HCT116 (cell line): ENCODE measurements at regions not wholly inside any gene's neighbourhood (a gene's known extent, or its start where the extent isn't known, plus 50 kb on each side); places are given as distances from the start of the nearest gene placed in this dataset.

Source experiments
- ATAC-seq: fragments of 200-7000 bp; cut with Tn5 transposase; 2 replicates; pipeline ENCODE4 v1.9.1; 2020; ENCODE audit warnings: mild to moderate bottlenecking, moderate library complexity
- BruUV-seq: library from RNA; stranded (reverse); fragments of 400-500 nt; replicated peaks from 2 replicates; lab custom pipeline; 2021; lab: Mats Ljungman, UMichigan
- CTCF ChIA-PET: fragments of 300-600 bp; sonication (Branson Sonifier 250); formaldehyde crosslinking; loops from one replicate; lab custom pipeline; 2021; ENCODE audit warnings: antibody characterized with exemption; lab: Charles Lee
- POLR2A ChIA-PET: fragments of 300-600, 350-600 bp; sonication (Branson Sonifier 250); formaldehyde crosslinking; loops from one replicate; lab custom pipeline; 2021; ENCODE audit warnings: antibody characterized with exemption; lab: Charles Lee
- RAD21 ChIA-PET, 2 experiments: fragments of 300-600 bp; sonication (Branson Sonifier 250); formaldehyde crosslinking; loops; one replicate each; lab custom pipeline; 2023; ENCODE audit warnings: low total read pairs in 2 of 2; ENCODE audit not compliant: uncharacterized antibody in 2 of 2, unreplicated experiment in 2 of 2, low non-redundant PET in 1 of 2; lab: Charles Lee
- DNase-seq: peaks from one replicate; pipeline ENCODE4 v3.0.0-alpha.2; 2010; ENCODE audit warnings: low read depth, low spot score
- H2AFZ ChIP-seq: fragments of 200-600 bp; shearing (Covaris generic), sonication (generic); 2 replicates; pipeline ENCODE4 v1.6.1; 2017; ENCODE audit warnings: low read depth, mixed run types, mixed read lengths, antibody characterized with exemption, low read length; ENCODE audit not compliant: poor library complexity, severe bottlenecking
- H3K27ac ChIP-seq: 2 replicates; pipeline ENCODE4 v1.5.1; 2012; ENCODE audit warnings: low read depth, low read length
- H3K27me3 ChIP-seq: fragments of 200-600 bp; sonication (generic); 2 replicates; pipeline ENCODE4 v1.6.1; 2016; ENCODE audit warnings: mixed run types, low read length, mixed read lengths; ENCODE audit not compliant: insufficient read depth
- H3K36me3 ChIP-seq, 2 experiments: fragments of 200-500 bp in 1 of 2; fragments of 200-600 bp in 1 of 2; sonication (Bioruptor generic) in 1 of 2; sonication (generic) in 1 of 2; 2 replicates each; pipeline versions ENCODE4 v1.5.1 to v1.6.1; 2014 to 2016; ENCODE audit warnings: low read length in 2 of 2, inconsistent platforms in 1 of 2, mixed read lengths in 1 of 2, mixed run types in 1 of 2; ENCODE audit not compliant: insufficient read depth in 2 of 2, control insufficient read depth in 1 of 2
- H3K4me1 ChIP-seq, 2 experiments: fragments of 200-600 bp in 1 of 2; sonication (generic) in 1 of 2; 2 replicates each; pipeline versions ENCODE4 v1.5.1 to v1.6.1; 2012 to 2017; ENCODE audit warnings: low read length in 2 of 2, inconsistent platforms in 1 of 2, mild to moderate bottlenecking in 1 of 2, mixed read lengths in 1 of 2, mixed run types in 1 of 2, moderate library complexity in 1 of 2; ENCODE audit not compliant: insufficient read depth in 2 of 2, control insufficient read depth in 1 of 2
- H3K4me2 ChIP-seq: fragments of 200-600 bp; sonication (generic); 2 replicates; pipeline ENCODE4 v1.6.1; 2017; ENCODE audit warnings: mixed run types, low read length, mixed read lengths
- H3K4me3 ChIP-seq, 2 experiments: fragments of 200-600 bp in 1 of 2; sonication (generic) in 1 of 2; replicated peaks in 1 of 2; 2 replicates each; pipeline ENCODE4 v1.5.1; 2011 to 2016; ENCODE audit warnings: low read length in 2 of 2, control low read depth in 1 of 2, low read depth in 1 of 2, mild to moderate bottlenecking in 1 of 2, mixed read lengths in 1 of 2, mixed run types in 1 of 2
- H3K79me2 ChIP-seq: fragments of 200-600 bp; sonication (generic); 2 replicates; pipeline ENCODE4 v1.6.1; 2017; ENCODE audit warnings: mild to moderate bottlenecking, mixed run types, low read length, moderate library complexity, mixed read lengths; ENCODE audit not compliant: insufficient read depth
- H3K9ac ChIP-seq: fragments of 200-600 bp; sonication (generic); 2 replicates; pipeline ENCODE4 v1.6.1; 2016; ENCODE audit warnings: low read length, mixed read lengths
- H3K9me2 ChIP-seq: fragments of 200-600 bp; sonication (generic), shearing (Covaris generic); 2 replicates; pipeline ENCODE4 v1.6.1; 2017; ENCODE audit warnings: mixed run types, mild to moderate bottlenecking, moderate library complexity; ENCODE audit not compliant: insufficient read depth
- H3K9me3 ChIP-seq, 2 experiments: fragments of 200-500 bp in 1 of 2; fragments of 200-600 bp in 1 of 2; sonication (Bioruptor generic) in 1 of 2; sonication (generic) in 1 of 2; 2 replicates each; pipeline ENCODE4 v1.6.1; 2014 to 2017; ENCODE audit warnings: low read length in 2 of 2, mixed read lengths in 2 of 2, inconsistent platforms in 1 of 2, low read depth in 1 of 2, mild to moderate bottlenecking in 1 of 2, mixed run types in 1 of 2, moderate library complexity in 1 of 2; ENCODE audit not compliant: control insufficient read depth in 1 of 2, insufficient read depth in 1 of 2
- H4K20me1 ChIP-seq: fragments of 200-600 bp; sonication (generic), shearing (Covaris generic); 2 replicates; pipeline ENCODE4 v1.6.1; 2017; ENCODE audit warnings: mixed run types, mild to moderate bottlenecking, moderate library complexity; ENCODE audit not compliant: insufficient read depth
- ATF3 ChIP-seq: IDR thresholded peaks from 2 replicates; pipeline ENCODE4 v1.6.1; 2012
- CBX3 ChIP-seq: IDR thresholded peaks from 2 replicates; pipeline ENCODE4 v1.6.1; 2012; ENCODE audit warnings: low read depth
- CEBPB ChIP-seq: IDR thresholded peaks from 2 replicates; pipeline ENCODE4 v1.6.1; 2012; ENCODE audit warnings: low read depth
- EGR1 ChIP-seq: IDR thresholded peaks from 2 replicates; pipeline ENCODE4 v1.6.1; 2012; ENCODE audit warnings: low read depth
- JUND ChIP-seq: IDR thresholded peaks from 2 replicates; pipeline ENCODE4 v1.6.1; 2012
- RAD21 ChIP-seq: IDR thresholded peaks from 2 replicates; pipeline ENCODE4 v1.6.1; 2012; ENCODE audit warnings: low read depth, mild to moderate bottlenecking
- SIN3A ChIP-seq: IDR thresholded peaks from 2 replicates; pipeline ENCODE4 v1.6.1; 2012; ENCODE audit warnings: low read depth
- SRF ChIP-seq: IDR thresholded peaks from 2 replicates; pipeline ENCODE4 v1.6.1; 2012; ENCODE audit warnings: low read depth
- TCF7L2 ChIP-seq: IDR thresholded peaks from 2 replicates; pipeline ENCODE4 v1.7.0; 2011; ENCODE audit warnings: borderline replicate concordance, inconsistent platforms; ENCODE audit not compliant: insufficient read depth, insufficient read length; ENCODE audit errors: extremely low read depth
- ZNF274 ChIP-seq: fragments of 200-500 bp; sonication (Bioruptor generic); IDR thresholded peaks from 2 replicates; pipeline ENCODE4 v1.6.1; 2014; ENCODE audit warnings: mild to moderate bottlenecking, low read depth, low read length, inconsistent platforms
- intact Hi-C: fragments of 100-400 bp; cut with micrococcal nuclease; formaldehyde crosslinking; loops from 2 replicates; pipeline ENCODE4 v1.10.0; 2022
- TF ChIP-seq, protein P1 (sequence below): IDR thresholded peaks from 2 replicates; pipeline ENCODE4 v1.6.1; 2011; ENCODE audit warnings: mild to moderate bottlenecking, low read length, moderate library complexity; ENCODE audit not compliant: insufficient replicate concordance; ENCODE audit errors: extremely low read depth
- TF ChIP-seq, protein P2 (sequence below), 3 experiments: fragments of 200-600 bp in 1 of 3; sonication (generic) in 1 of 3; IDR thresholded peaks in 2 of 3; conservative IDR thresholded peaks in 1 of 3; 2 replicates each; pipeline ENCODE4 v1.5.1; 2012 to 2017; ENCODE audit warnings: low read depth in 2 of 3, low read length in 2 of 3, antibody characterized with exemption in 1 of 3, borderline replicate concordance in 1 of 3, control low read depth in 1 of 3, mild to moderate bottlenecking in 1 of 3, mixed read lengths in 1 of 3, mixed run types in 1 of 3, moderate library complexity in 1 of 3; ENCODE audit not compliant: insufficient read depth in 1 of 3

- Histone ChIP-seq H3K9ac (no peak overlapping the region), H3K4me1 (no peaks in the 10 kb centered on the region), H3K27me3 (peaks cover 9% of the 10 kb centered on the region), H3K9me2 (no peaks in the 10 kb centered on the region), H3K27ac (no peak overlapping the region), H4K20me1 (no peaks in the 10 kb centered on the region), H3K4me2 (no peak overlapping the region), H3K79me2 (no peaks in the 10 kb centered on the region), H3K9me3 (no peaks in the 10 kb centered on the region), H3K36me3 (no peaks in the 10 kb centered on the region), H3K4me3 (no peak overlapping the region), H2AFZ (no peak overlapping the region)
- DNase-seq (no peak), ATAC-seq (no peak)
- ChIA-PET RAD21 (no interaction called here), CTCF (no interaction called here), POLR2A (no interaction called here)
- no TSS peak for BruUV-seq
- intact Hi-C loops: no loop called here
- TF ChIP-seq EGR1: no peak
Observed at GRCh38 chr2:60282886-60283285, 270.6 kb downstream of the BCL11A start.

- peaks cover 9% of the 10 kb centered on the region for H3K27me3 ChIP-seq
- H4K20me1 ChIP-seq: no peaks in the 10 kb centered on the region
- H2AFZ ChIP-seq: no peak overlapping the region
- no TSS peak for BruUV-seq
- no peaks in the 10 kb centered on the region for H3K36me3 ChIP-seq
- H3K9me2 ChIP-seq: no peaks in the 10 kb centered on the region
- H3K27ac ChIP-seq: no peak overlapping the region
- intact Hi-C loops: no loop called here
- H3K4me2 ChIP-seq: no peak overlapping the region
- ChIA-PET RAD21 (no interaction called here), CTCF (no interaction called here), POLR2A (no interaction called here)
- TF ChIP-seq, protein P1, sequence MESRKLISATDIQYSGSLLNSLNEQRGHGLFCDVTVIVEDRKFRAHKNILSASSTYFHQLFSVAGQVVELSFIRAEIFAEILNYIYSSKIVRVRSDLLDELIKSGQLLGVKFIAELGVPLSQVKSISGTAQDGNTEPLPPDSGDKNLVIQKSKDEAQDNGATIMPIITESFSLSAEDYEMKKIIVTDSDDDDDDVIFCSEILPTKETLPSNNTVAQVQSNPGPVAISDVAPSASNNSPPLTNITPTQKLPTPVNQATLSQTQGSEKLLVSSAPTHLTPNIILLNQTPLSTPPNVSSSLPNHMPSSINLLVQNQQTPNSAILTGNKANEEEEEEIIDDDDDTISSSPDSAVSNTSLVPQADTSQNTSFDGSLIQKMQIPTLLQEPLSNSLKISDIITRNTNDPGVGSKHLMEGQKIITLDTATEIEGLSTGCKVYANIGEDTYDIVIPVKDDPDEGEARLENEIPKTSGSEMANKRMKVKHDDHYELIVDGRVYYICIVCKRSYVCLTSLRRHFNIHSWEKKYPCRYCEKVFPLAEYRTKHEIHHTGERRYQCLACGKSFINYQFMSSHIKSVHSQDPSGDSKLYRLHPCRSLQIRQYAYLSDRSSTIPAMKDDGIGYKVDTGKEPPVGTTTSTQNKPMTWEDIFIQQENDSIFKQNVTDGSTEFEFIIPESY: no peak
- TF ChIP-seq SIN3A (no peak), TCF7L2 (no peak), SRF (no peak), RAD21 (no peak), CEBPB (no peak), ZNF274 (no peak), ATF3 (no peak), JUND (no peak), CBX3 (no peak)
- TF ChIP-seq, protein P2, sequence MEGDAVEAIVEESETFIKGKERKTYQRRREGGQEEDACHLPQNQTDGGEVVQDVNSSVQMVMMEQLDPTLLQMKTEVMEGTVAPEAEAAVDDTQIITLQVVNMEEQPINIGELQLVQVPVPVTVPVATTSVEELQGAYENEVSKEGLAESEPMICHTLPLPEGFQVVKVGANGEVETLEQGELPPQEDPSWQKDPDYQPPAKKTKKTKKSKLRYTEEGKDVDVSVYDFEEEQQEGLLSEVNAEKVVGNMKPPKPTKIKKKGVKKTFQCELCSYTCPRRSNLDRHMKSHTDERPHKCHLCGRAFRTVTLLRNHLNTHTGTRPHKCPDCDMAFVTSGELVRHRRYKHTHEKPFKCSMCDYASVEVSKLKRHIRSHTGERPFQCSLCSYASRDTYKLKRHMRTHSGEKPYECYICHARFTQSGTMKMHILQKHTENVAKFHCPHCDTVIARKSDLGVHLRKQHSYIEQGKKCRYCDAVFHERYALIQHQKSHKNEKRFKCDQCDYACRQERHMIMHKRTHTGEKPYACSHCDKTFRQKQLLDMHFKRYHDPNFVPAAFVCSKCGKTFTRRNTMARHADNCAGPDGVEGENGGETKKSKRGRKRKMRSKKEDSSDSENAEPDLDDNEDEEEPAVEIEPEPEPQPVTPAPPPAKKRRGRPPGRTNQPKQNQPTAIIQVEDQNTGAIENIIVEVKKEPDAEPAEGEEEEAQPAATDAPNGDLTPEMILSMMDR (IDR thresholded peaks at IDR 0.05 in 2 of 3, conservative IDR thresholded peaks at IDR 0.05 in 1 of 3; ENCODE audit: borderline replicate concordance in 1 of 3, insufficient read depth in 1 of 3, low read depth in 2 of 3, low read length in 2 of 3): no peak
- DNase-seq (no peak), ATAC-seq (no peak)
- H3K79me2 ChIP-seq: no peaks in the 10 kb centered on the region
- H3K4me3 ChIP-seq: no peak overlapping the region
- H3K9ac ChIP-seq: no peak overlapping the region
- no peaks in the 10 kb centered on the region for H3K9me3 ChIP-seq
- H3K4me1 ChIP-seq: no peaks in the 10 kb centered on the region
Observed at GRCh38 chr2:60281730-60282129, 271.7 kb downstream of the BCL11A start.
